SK-N-SH (cell line): ENCODE measurements at regions not wholly inside any gene's neighbourhood (a gene's known extent, or its start where the extent isn't known, plus 50 kb on each side); places are given as distances from the start of the nearest gene placed in this dataset.

Experiments
- CTCF ChIA-PET: fragments of 300-600, 350-600 bp; formaldehyde crosslinking; extraction: SDS; loops from one replicate; lab custom pipeline; 2021; lab: Yijun Ruan, JAX
- POLR2A ChIA-PET: fragments of 350-600 bp; sonication (Branson Sonifier 250); formaldehyde crosslinking; extraction: SDS; loops from one replicate; lab custom pipeline; 2020; ENCODE audit warnings: antibody characterized with exemption, inconsistent platforms; lab: Yijun Ruan, JAX
- DNase-seq: peaks from one replicate; pipeline ENCODE4 v3.0.0; 2012
- H2AFZ ChIP-seq: fragments of 200-600 bp; sonication (generic); 2 replicates; pipeline ENCODE4 v1.8.1; 2016; ENCODE audit warnings: antibody characterized with exemption, mild to moderate bottlenecking, low read depth
- H3F3A ChIP-seq: fragments of 200-600 bp; sonication (generic); replicated peaks from 2 replicates; pipeline ENCODE3; 2016; ENCODE audit warnings: antibody characterized with exemption, mild to moderate bottlenecking; ENCODE audit not compliant: insufficient read depth
- H3K27ac ChIP-seq, 2 experiments: fragments of 200-500 bp in 1 of 2; fragments of 200-600 bp in 1 of 2; sonication (Bioruptor generic) in 1 of 2; sonication (generic), shearing (Covaris generic) in 1 of 2; 2 replicates each; pipeline versions ENCODE4 v1.5.1 to v1.6.1; 2014 to 2016; ENCODE audit warnings: low read depth in 2 of 2, inconsistent platforms in 1 of 2, low read length in 1 of 2, mild to moderate bottlenecking in 1 of 2, mixed read lengths in 1 of 2
- H3K27me3 ChIP-seq: fragments of 200-600 bp; sonication (generic), shearing (Covaris generic); 2 replicates; pipeline ENCODE4 v1.6.1; 2016; ENCODE audit warnings: mixed run types; ENCODE audit not compliant: insufficient read depth
- H3K36me3 ChIP-seq, 2 experiments: fragments of 200-500 bp in 1 of 2; fragments of 200-600 bp in 1 of 2; sonication (Bioruptor generic) in 1 of 2; sonication (generic) in 1 of 2; replicated peaks in 1 of 2; 2 replicates each; pipeline versions ENCODE3 to v1.5.1; 2014 to 2016; ENCODE audit warnings: low read length in 1 of 2, mild to moderate bottlenecking in 1 of 2; ENCODE audit not compliant: insufficient read depth in 2 of 2, control insufficient read depth in 1 of 2
- H3K4me1 ChIP-seq, 2 experiments: fragments of 200-500 bp in 1 of 2; fragments of 200-600 bp in 1 of 2; sonication (Bioruptor generic) in 1 of 2; sonication (generic), shearing (Covaris generic) in 1 of 2; 2 replicates each; pipeline versions ENCODE4 v1.5.1 to v1.6.1; 2014 to 2016; ENCODE audit warnings: low read depth in 1 of 2, low read length in 1 of 2, mixed run types in 1 of 2; ENCODE audit not compliant: insufficient read depth in 2 of 2, control insufficient read depth in 1 of 2
- H3K4me2 ChIP-seq: fragments of 200-600 bp; sonication (generic), shearing (Covaris generic); 2 replicates; pipeline ENCODE4 v1.6.1; 2017; ENCODE audit warnings: mixed run types
- H3K4me3 ChIP-seq, 2 experiments: fragments of 200-500 bp in 1 of 2; fragments of 200-600 bp in 1 of 2; sonication (Bioruptor generic) in 1 of 2; sonication (generic), shearing (Covaris generic) in 1 of 2; 2 replicates each; pipeline versions ENCODE4 v1.5.1 to v1.8.1; 2014 to 2016; ENCODE audit warnings: low read depth in 2 of 2, inconsistent platforms in 1 of 2, low read length in 1 of 2, mild to moderate bottlenecking in 1 of 2, mixed read lengths in 1 of 2, moderate library complexity in 1 of 2
- H3K79me2 ChIP-seq: fragments of 200-600 bp; sonication (generic); 2 replicates; pipeline ENCODE4 v1.8.1; 2017; ENCODE audit warnings: mild to moderate bottlenecking; ENCODE audit not compliant: insufficient read depth
- H3K9ac ChIP-seq: fragments of 200-600 bp; sonication (generic); 2 replicates; pipeline ENCODE4 v1.6.1; 2017; ENCODE audit warnings: mixed run types
- H3K9me2 ChIP-seq: fragments of 200-600 bp; sonication (generic); 2 replicates; pipeline ENCODE4 v1.6.1; 2017; ENCODE audit warnings: mixed run types
- H3K9me3 ChIP-seq: fragments of 200-600 bp; sonication (generic); 2 replicates; pipeline ENCODE4 v1.6.1; 2017; ENCODE audit warnings: mixed run types, mild to moderate bottlenecking, moderate library complexity
- H4K20me1 ChIP-seq: fragments of 200-600 bp; sonication (generic); 2 replicates; pipeline ENCODE4 v1.6.1; 2017; ENCODE audit warnings: mild to moderate bottlenecking, mixed run types; ENCODE audit not compliant: insufficient read depth
- EP300 ChIP-seq, 2 experiments: IDR thresholded peaks; 2 replicates each; pipeline versions ENCODE4 v1.4.0 to v1.6.1; 2012; ENCODE audit warnings: borderline replicate concordance in 1 of 2, low read depth in 1 of 2, low read length in 1 of 2
- FOXJ3 ChIP-seq: sonication (generic); formaldehyde crosslinking; IDR thresholded peaks from 2 replicates; pipeline ENCODE4 v1.5.1; 2020; ENCODE audit warnings: mild to moderate bottlenecking, missing genetic modification reagents
- GABPA ChIP-seq: IDR thresholded peaks from 2 replicates; pipeline ENCODE4 v1.4.0; 2012; ENCODE audit warnings: low read depth, mild to moderate bottlenecking
- GATA2 ChIP-seq: sonication (generic); formaldehyde crosslinking; IDR thresholded peaks from 2 replicates; pipeline ENCODE4 v1.5.0; 2020; ENCODE audit warnings: mild to moderate bottlenecking, missing genetic modification reagents
- NRF1 ChIP-seq: IDR thresholded peaks from 2 replicates; pipeline ENCODE4 v1.6.1; 2012; ENCODE audit warnings: low read depth, mild to moderate bottlenecking, low read length
- RFX5 ChIP-seq: IDR thresholded peaks from 2 replicates; pipeline ENCODE4 v1.6.1; 2012; ENCODE audit warnings: mild to moderate bottlenecking, improper control_type of control experiment, low read length
- SMC3 ChIP-seq: IDR thresholded peaks from 2 replicates; pipeline ENCODE4 v1.6.1; 2012; ENCODE audit warnings: low read depth, low read length, improper control_type of control experiment
- WGBS: methylation state at CpG from one replicate; pipeline ENCODE4 v1.1.6; 2017; ENCODE audit warnings: low lambda C conversion rate; 5-methylcytosine and 5-hydroxymethylcytosine counted together
- TF ChIP-seq, protein P1 (sequence below): IDR thresholded peaks from 2 replicates; pipeline ENCODE4 v1.4.0; 2012; ENCODE audit warnings: low read depth, borderline replicate concordance
- TF ChIP-seq, protein P2 (sequence below): fragments of 150-350 bp; IDR thresholded peaks from 2 replicates; pipeline ENCODE4 v1.6.1; 2017; ENCODE audit warnings: antibody characterized with exemption, low read length, low read depth, borderline replicate concordance
- TF ChIP-seq, protein P3 (sequence below): IDR thresholded peaks from 2 replicates; pipeline ENCODE4 v1.6.1; 2012; ENCODE audit warnings: mild to moderate bottlenecking, low read depth, low read length, moderate library complexity
- TF ChIP-seq, protein P4 (sequence below): fragments of 200-600 bp; sonication (generic); IDR thresholded peaks from 2 replicates; pipeline ENCODE4 v1.6.1; 2017; ENCODE audit warnings: antibody characterized with exemption, mild to moderate bottlenecking, moderate library complexity
- TF ChIP-seq, protein P5 (sequence below): IDR thresholded peaks from 2 replicates; pipeline ENCODE4 v1.4.0; 2012; ENCODE audit warnings: low read depth

DNA sequence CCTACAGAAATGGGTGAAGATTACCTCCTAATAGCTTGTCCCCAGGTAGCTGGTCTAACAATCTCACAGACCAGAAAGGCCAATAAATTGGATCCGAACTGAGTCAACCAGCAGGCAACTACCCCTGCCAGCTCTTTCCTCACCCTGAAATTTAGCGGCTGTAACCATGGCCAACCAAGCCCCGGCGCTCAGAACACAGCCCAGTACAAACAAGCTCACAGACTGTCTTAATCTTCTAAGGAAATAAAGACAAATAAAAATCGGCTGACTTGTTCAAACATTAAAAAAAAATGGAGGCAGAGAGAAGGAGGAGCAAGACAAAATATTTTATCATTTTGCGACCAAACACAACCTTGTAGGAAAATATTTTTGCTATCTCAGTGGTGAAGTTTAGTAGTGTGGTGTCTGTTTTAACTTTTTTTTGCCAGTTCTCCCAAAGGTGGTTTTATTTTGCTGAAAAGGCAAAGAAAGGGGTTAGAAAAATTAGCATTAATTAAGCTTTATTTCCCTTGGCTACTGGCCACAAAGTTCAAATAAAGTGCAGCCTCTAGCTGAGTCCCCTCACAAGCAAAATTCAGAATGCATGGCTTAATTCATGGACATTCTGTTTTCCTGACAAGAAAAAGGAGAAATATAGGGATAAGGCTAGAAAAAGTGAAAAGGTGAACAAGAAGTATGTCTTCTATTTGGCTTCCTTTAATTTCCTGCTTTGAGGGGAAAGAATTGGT is 313.0 kb upstream of the NPVF start:
- Histone ChIP-seq H3K4me3 (no peak overlapping the region), H3K79me2 (no peaks in the 10 kb centered on the region), H3F3A (no peaks in the 10 kb centered on the region), H3K36me3 (no peaks in the 10 kb centered on the region), H3K4me1 (peaks cover 0 to 11% of the 10 kb centered on the region in 2 experiments; a peak in 1 of 4 replicates), H4K20me1 (no peaks in the 10 kb centered on the region), H2AFZ (no peak overlapping the region), H3K4me2 (no peak overlapping the region), H3K27me3 (no peaks in the 10 kb centered on the region), H3K27ac (no peak overlapping the region), H3K9me3 (no peaks in the 10 kb centered on the region), H3K9ac (no peak overlapping the region), H3K9me2 (no peaks in the 10 kb centered on the region)
- TF ChIP-seq FOXJ3 (CRISPR knock-in tag) (no peak), NRF1 (no peak), RFX5 (no peak), EP300 (IDR thresholded peaks at IDR 0.05; ENCODE audit: borderline replicate concordance in 1 of 2, low read depth in 1 of 2, low read length in 1 of 2) (no peak), GABPA (no peak), SMC3 (no peak), GATA2 (CRISPR knock-in tag) (no peak)
- TF ChIP-seq, protein P1, sequence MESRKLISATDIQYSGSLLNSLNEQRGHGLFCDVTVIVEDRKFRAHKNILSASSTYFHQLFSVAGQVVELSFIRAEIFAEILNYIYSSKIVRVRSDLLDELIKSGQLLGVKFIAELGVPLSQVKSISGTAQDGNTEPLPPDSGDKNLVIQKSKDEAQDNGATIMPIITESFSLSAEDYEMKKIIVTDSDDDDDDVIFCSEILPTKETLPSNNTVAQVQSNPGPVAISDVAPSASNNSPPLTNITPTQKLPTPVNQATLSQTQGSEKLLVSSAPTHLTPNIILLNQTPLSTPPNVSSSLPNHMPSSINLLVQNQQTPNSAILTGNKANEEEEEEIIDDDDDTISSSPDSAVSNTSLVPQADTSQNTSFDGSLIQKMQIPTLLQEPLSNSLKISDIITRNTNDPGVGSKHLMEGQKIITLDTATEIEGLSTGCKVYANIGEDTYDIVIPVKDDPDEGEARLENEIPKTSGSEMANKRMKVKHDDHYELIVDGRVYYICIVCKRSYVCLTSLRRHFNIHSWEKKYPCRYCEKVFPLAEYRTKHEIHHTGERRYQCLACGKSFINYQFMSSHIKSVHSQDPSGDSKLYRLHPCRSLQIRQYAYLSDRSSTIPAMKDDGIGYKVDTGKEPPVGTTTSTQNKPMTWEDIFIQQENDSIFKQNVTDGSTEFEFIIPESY = no peak
- TF ChIP-seq, protein P2, sequence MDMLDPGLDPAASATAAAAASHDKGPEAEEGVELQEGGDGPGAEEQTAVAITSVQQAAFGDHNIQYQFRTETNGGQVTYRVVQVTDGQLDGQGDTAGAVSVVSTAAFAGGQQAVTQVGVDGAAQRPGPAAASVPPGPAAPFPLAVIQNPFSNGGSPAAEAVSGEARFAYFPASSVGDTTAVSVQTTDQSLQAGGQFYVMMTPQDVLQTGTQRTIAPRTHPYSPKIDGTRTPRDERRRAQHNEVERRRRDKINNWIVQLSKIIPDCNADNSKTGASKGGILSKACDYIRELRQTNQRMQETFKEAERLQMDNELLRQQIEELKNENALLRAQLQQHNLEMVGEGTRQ = no peak
- TF ChIP-seq, protein P3, sequence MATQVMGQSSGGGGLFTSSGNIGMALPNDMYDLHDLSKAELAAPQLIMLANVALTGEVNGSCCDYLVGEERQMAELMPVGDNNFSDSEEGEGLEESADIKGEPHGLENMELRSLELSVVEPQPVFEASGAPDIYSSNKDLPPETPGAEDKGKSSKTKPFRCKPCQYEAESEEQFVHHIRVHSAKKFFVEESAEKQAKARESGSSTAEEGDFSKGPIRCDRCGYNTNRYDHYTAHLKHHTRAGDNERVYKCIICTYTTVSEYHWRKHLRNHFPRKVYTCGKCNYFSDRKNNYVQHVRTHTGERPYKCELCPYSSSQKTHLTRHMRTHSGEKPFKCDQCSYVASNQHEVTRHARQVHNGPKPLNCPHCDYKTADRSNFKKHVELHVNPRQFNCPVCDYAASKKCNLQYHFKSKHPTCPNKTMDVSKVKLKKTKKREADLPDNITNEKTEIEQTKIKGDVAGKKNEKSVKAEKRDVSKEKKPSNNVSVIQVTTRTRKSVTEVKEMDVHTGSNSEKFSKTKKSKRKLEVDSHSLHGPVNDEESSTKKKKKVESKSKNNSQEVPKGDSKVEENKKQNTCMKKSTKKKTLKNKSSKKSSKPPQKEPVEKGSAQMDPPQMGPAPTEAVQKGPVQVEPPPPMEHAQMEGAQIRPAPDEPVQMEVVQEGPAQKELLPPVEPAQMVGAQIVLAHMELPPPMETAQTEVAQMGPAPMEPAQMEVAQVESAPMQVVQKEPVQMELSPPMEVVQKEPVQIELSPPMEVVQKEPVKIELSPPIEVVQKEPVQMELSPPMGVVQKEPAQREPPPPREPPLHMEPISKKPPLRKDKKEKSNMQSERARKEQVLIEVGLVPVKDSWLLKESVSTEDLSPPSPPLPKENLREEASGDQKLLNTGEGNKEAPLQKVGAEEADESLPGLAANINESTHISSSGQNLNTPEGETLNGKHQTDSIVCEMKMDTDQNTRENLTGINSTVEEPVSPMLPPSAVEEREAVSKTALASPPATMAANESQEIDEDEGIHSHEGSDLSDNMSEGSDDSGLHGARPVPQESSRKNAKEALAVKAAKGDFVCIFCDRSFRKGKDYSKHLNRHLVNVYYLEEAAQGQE = no peak
- TF ChIP-seq, protein P4, sequence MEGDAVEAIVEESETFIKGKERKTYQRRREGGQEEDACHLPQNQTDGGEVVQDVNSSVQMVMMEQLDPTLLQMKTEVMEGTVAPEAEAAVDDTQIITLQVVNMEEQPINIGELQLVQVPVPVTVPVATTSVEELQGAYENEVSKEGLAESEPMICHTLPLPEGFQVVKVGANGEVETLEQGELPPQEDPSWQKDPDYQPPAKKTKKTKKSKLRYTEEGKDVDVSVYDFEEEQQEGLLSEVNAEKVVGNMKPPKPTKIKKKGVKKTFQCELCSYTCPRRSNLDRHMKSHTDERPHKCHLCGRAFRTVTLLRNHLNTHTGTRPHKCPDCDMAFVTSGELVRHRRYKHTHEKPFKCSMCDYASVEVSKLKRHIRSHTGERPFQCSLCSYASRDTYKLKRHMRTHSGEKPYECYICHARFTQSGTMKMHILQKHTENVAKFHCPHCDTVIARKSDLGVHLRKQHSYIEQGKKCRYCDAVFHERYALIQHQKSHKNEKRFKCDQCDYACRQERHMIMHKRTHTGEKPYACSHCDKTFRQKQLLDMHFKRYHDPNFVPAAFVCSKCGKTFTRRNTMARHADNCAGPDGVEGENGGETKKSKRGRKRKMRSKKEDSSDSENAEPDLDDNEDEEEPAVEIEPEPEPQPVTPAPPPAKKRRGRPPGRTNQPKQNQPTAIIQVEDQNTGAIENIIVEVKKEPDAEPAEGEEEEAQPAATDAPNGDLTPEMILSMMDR = no peak
- TF ChIP-seq, protein P5, sequence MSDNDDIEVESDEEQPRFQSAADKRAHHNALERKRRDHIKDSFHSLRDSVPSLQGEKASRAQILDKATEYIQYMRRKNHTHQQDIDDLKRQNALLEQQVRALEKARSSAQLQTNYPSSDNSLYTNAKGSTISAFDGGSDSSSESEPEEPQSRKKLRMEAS = no peak
- POLR2A ChIA-PET = no interaction called here
- CTCF ChIA-PET = interaction anchor here (0.7 to 1.8 kb wide), 4 partner anchors 10 to 150 kb away, joined by 3 to 8 read pairs (median 6); no protein-coding TSS in a partner anchor
- WGBS = 30% methylated on average over 6 of the region's 6 CpGs
- no peak for DNase-seq
